ENCODE measurements at regions not wholly inside any gene's neighbourhood (a gene's known extent, or its start where the extent isn't known, plus 50 kb on each side); places are given as distances from the start of the nearest gene placed in this dataset.
"Not testable (repeated sequence)": the region's sequence is repeated elsewhere in the genome, so short reads cannot be mapped to it uniquely, and the experiment has no call there.

- DNase-seq: no peak
Measured at GRCh38 chr21:14903172-14903865, 161.5 kb downstream of the NRIP1 start.

- no peak for DNase-seq
Measured at GRCh38 chr21:14901482-14901958, 163.3 kb downstream of the NRIP1 start.

GRCh38 chr21:14900611-14901010 lies 164.2 kb downstream of the NRIP1 start:
- no peak for DNase-seq

GRCh38 chr21:14900058-14900457 lies 164.7 kb downstream of the NRIP1 start:
- no peak for DNase-seq

- DNase-seq: no peak
Measured at GRCh38 chr21:14895792-14896191, 169.0 kb downstream of the NRIP1 start.

- no peak for DNase-seq
Measured at GRCh38 chr21:14890141-14890540, 174.7 kb downstream of the NRIP1 start.

- DNase-seq: no peak
Measured at GRCh38 chr21:14889080-14889810, 175.6 kb downstream of the NRIP1 start.

- DNase-seq: peak; percentile 50
Measured at GRCh38 chr21:14888202-14888601, 176.6 kb downstream of the NRIP1 start.

GRCh38 chr21:14886001-14886400 lies 178.8 kb downstream of the NRIP1 start:
- no peak for DNase-seq

- DNase-seq: no peak
Measured at GRCh38 chr21:14883351-14883750, 181.4 kb downstream of the NRIP1 start.

GRCh38 chr21:14882545-14882944 lies 182.3 kb downstream of the NRIP1 start:
- not testable (repeated sequence) for DNase-seq

GRCh38 chr21:14881863-14882499 lies 182.8 kb downstream of the NRIP1 start:
- DNase-seq: no peak

GRCh38 chr21:14880922-14881321 lies 183.9 kb downstream of the NRIP1 start:
- DNase-seq: no peak

- DNase-seq: no peak
Measured at GRCh38 chr21:14879458-14879857, 185.3 kb downstream of the NRIP1 start.

GRCh38 chr21:14878971-14879370 lies 185.8 kb downstream of the NRIP1 start:
- no peak for DNase-seq

GRCh38 chr21:14877581-14878228 lies 187.1 kb downstream of the NRIP1 start:
- DNase-seq: no peak

GRCh38 chr21:14876524-14876840 lies 188.3 kb downstream of the NRIP1 start:
- no peak for DNase-seq

- DNase-seq: no peak
Measured at GRCh38 chr21:14875704-14876523, 188.9 kb downstream of the NRIP1 start.

GRCh38 chr21:14875186-14875585 lies 189.6 kb downstream of the NRIP1 start:
- no peak for DNase-seq

- no peak for DNase-seq
Measured at GRCh38 chr21:14874379-14874778, 190.4 kb downstream of the NRIP1 start.

- no peak for DNase-seq
Measured at GRCh38 chr21:14871861-14872260, 192.9 kb downstream of the NRIP1 start.

GRCh38 chr21:14870853-14871149 lies 194.0 kb downstream of the NRIP1 start:
- DNase-seq: no peak

All from NCI-H1436 (cell line).